ENCODE measurements at regions not wholly inside any gene's neighbourhood (a gene's known extent, or its start where the extent isn't known, plus 50 kb on each side); places are given as distances from the start of the nearest gene placed in this dataset.

GRCh38 chr5:124034963-124035362, 523.0 kb downstream of the CSNK1G3 start:
- intact Hi-C loops (cut with micrococcal nuclease), result no loop called here
- no TSS peak for BruUV-seq (replicated peaks)
- H3K9ac ChIP-seq (replicated peaks; ENCODE audit: extremely low read depth, insufficient read depth, low read length), result no peak overlapping the region
- no peaks in the 10 kb centered on the region for H3K36me3 ChIP-seq (ENCODE audit: control insufficient read depth in 2 of 2, extremely low read depth in 1 of 2, insufficient read depth in 2 of 2, low read length in 2 of 2)
- no peak overlapping the region for H3K4me2 ChIP-seq (ENCODE audit: insufficient read depth, low read length)
- H3K79me2 ChIP-seq (ENCODE audit: control insufficient read depth, insufficient read depth, low read length), result no peaks in the 10 kb centered on the region
- no peak overlapping the region for H2AFZ ChIP-seq (ENCODE audit: low read depth, low read length)
- H3K9me1 ChIP-seq (replicated peaks; ENCODE audit: control insufficient read depth, extremely low read depth, insufficient read depth, low read length), result no peaks in the 10 kb centered on the region
- H4K20me1 ChIP-seq (replicated peaks; ENCODE audit: control insufficient read depth, extremely low read depth, insufficient read depth, low read length), result no peaks in the 10 kb centered on the region
- H3K9me3 ChIP-seq (replicated peaks; ENCODE audit: control insufficient read depth, insufficient read depth, low read length), result no peaks in the 10 kb centered on the region
- ChIA-PET POLR2A (no interaction called here), CTCF (interaction anchor here (2.0 kb wide), 1 partner anchor 14 kb away, joined by 8 read pairs; no protein-coding TSS in a partner anchor)
- no peak for TF ChIP-seq POLR2A (IDR thresholded peaks at IDR 0.05; ENCODE audit: low read depth, low read length)
- TF ChIP-seq EZH2 (IDR thresholded peaks at IDR 0.05; ENCODE audit: borderline replicate concordance, low read depth, low read length, severe bottlenecking), result no peak
- no peak for TF ChIP-seq GATA2 (IDR thresholded peaks at IDR 0.05; ENCODE audit: insufficient read depth, insufficient read length, low read depth, low read length)
- no peak for TF ChIP-seq FOS (IDR thresholded peaks at IDR 0.05; ENCODE audit: borderline replicate concordance, insufficient read depth, low read length)
- TF ChIP-seq MYC (IDR thresholded peaks at IDR 0.05; ENCODE audit: low read depth, low read length), result no peak
- H3K27me3 ChIP-seq (ENCODE audit: control insufficient read depth in 2 of 2, insufficient read depth in 2 of 2, low read length in 2 of 2), result no peaks in the 10 kb centered on the region
- H3K27ac ChIP-seq (ENCODE audit: insufficient read depth, low read depth, low read length), result no peak overlapping the region
- DNase-seq (ENCODE audit: low read depth, low spot score) (no peak), FAIRE-seq (no peak)
- dilution Hi-C loops (cut with MboI; ENCODE audit: extremely low pct_ligation_motif_present, low sequenced_read_pairs), result no loop called here
- no peaks in the 10 kb centered on the region for H3K4me1 ChIP-seq (ENCODE audit: control insufficient read depth, extremely low read depth, insufficient read depth, low read length)
- H3K4me3 ChIP-seq (replicated peaks in 1 of 3; ENCODE audit: insufficient read depth in 1 of 3, low read depth in 1 of 3, low read length in 3 of 3), result no peak overlapping the region

GRCh38 chr5:124034083-124034700, 522.2 kb downstream of the CSNK1G3 start:
- FAIRE-seq (no peak), DNase-seq (ENCODE audit: low read depth, low spot score) (no peak)
- no peak overlapping the region for H3K4me2 ChIP-seq (ENCODE audit: insufficient read depth, low read length)
- no peak overlapping the region for H3K27ac ChIP-seq (ENCODE audit: insufficient read depth, low read depth, low read length)
- no peak overlapping the region for H3K4me3 ChIP-seq (replicated peaks in 1 of 3; ENCODE audit: insufficient read depth in 1 of 3, low read depth in 1 of 3, low read length in 3 of 3)
- BruUV-seq (replicated peaks), result no TSS peak
- H3K4me1 ChIP-seq (ENCODE audit: control insufficient read depth, extremely low read depth, insufficient read depth, low read length), result no peaks in the 10 kb centered on the region
- H3K36me3 ChIP-seq (ENCODE audit: control insufficient read depth in 2 of 2, extremely low read depth in 1 of 2, insufficient read depth in 2 of 2, low read length in 2 of 2), result no peaks in the 10 kb centered on the region
- no peaks in the 10 kb centered on the region for H3K79me2 ChIP-seq (ENCODE audit: control insufficient read depth, insufficient read depth, low read length)
- POLR2A ChIA-PET, result no interaction called here
- dilution Hi-C loops (cut with MboI; ENCODE audit: extremely low pct_ligation_motif_present, low sequenced_read_pairs) (no loop called here), intact Hi-C loops (cut with micrococcal nuclease) (no loop called here)
- H4K20me1 ChIP-seq (replicated peaks; ENCODE audit: control insufficient read depth, extremely low read depth, insufficient read depth, low read length), result no peaks in the 10 kb centered on the region
- H3K9me3 ChIP-seq (replicated peaks; ENCODE audit: control insufficient read depth, insufficient read depth, low read length), result no peaks in the 10 kb centered on the region
- H3K9ac ChIP-seq (replicated peaks; ENCODE audit: extremely low read depth, insufficient read depth, low read length), result no peak overlapping the region
- no peaks in the 10 kb centered on the region for H3K27me3 ChIP-seq (ENCODE audit: control insufficient read depth in 2 of 2, insufficient read depth in 2 of 2, low read length in 2 of 2)
- H3K9me1 ChIP-seq (replicated peaks; ENCODE audit: control insufficient read depth, extremely low read depth, insufficient read depth, low read length), result no peaks in the 10 kb centered on the region
- no peak overlapping the region for H2AFZ ChIP-seq (ENCODE audit: low read depth, low read length)
- CTCF ChIA-PET, result interaction anchor here (0.7 to 2.0 kb wide), 2 partner anchors 11 to 13 kb away, joined by 4 to 8 read pairs; no protein-coding TSS in a partner anchor
- TF ChIP-seq EZH2 (IDR thresholded peaks at IDR 0.05; ENCODE audit: borderline replicate concordance, low read depth, low read length, severe bottlenecking) (no peak), GATA2 (IDR thresholded peaks at IDR 0.05; ENCODE audit: insufficient read depth, insufficient read length, low read depth, low read length) (no peak), MAX (IDR thresholded peaks at IDR 0.05; ENCODE audit: insufficient read depth, insufficient read length) (no peak), POLR2A (IDR thresholded peaks at IDR 0.05; ENCODE audit: low read depth, low read length) (no peak), FOS (IDR thresholded peaks at IDR 0.05; ENCODE audit: borderline replicate concordance, insufficient read depth, low read length) (no peak), CTCF (IDR thresholded peaks at IDR 0.05; ENCODE audit: extremely low read depth in 1 of 2, insufficient read depth in 1 of 2, low read depth in 1 of 2, low read length in 2 of 2) (no peak), JUN (IDR thresholded peaks at IDR 0.05; ENCODE audit: borderline replicate concordance, insufficient read depth, insufficient read length, low read depth) (no peak), MYC (IDR thresholded peaks at IDR 0.05; ENCODE audit: low read depth, low read length) (no peak), POLR2AphosphoS5 (IDR thresholded peaks at IDR 0.05; ENCODE audit: insufficient read depth, low read depth, low read length) (no peak)

All from endothelial cell of umbilical vein (primary cell).